Epithelial cell of proximal tubule (primary cell): ENCODE measurements at regions not wholly inside any gene's neighbourhood (a gene's known extent, or its start where the extent isn't known, plus 50 kb on each side); places are given as distances from the start of the nearest gene placed in this dataset.

Experiments
- DNase-seq: peaks from one replicate; pipeline ENCODE4 v3.0.0-alpha.2; 2011; ENCODE audit warnings: low read depth
- H3K4me3 ChIP-seq: 2 replicates; pipeline ENCODE4 v1.5.1; 2011; ENCODE audit warnings: low read depth, mild to moderate bottlenecking, low read length
- CTCF ChIP-seq: conservative IDR thresholded peaks from 2 replicates; pipeline ENCODE4 v1.5.1; 2012; ENCODE audit warnings: low read depth, mild to moderate bottlenecking, low read length

- no peak overlapping the region for H3K4me3 ChIP-seq
- TF ChIP-seq CTCF: no peak
- no peak for DNase-seq
Observed at GRCh38 chr12:93020631-93021597, 91.8 kb upstream of the EEA1 start.

GRCh38 chr12:93022603-93023340 is 93.7 kb upstream of the EEA1 start:
- DNase-seq: no peak
- no peak overlapping the region for H3K4me3 ChIP-seq
- no peak for TF ChIP-seq CTCF

- no peak for DNase-seq
- TF ChIP-seq CTCF: peak; percentile 76
- H3K4me3 ChIP-seq: no peak overlapping the region
Observed at GRCh38 chr12:93025145-93026103, 96.3 kb upstream of the EEA1 start.

GRCh38 chr12:93027041-93027440 is 97.9 kb upstream of the EEA1 start:
- no peak for TF ChIP-seq CTCF
- DNase-seq: no peak
- no peak overlapping the region for H3K4me3 ChIP-seq

- H3K4me3 ChIP-seq: no peak overlapping the region
- no peak for DNase-seq
- TF ChIP-seq CTCF: no peak
Observed at GRCh38 chr12:93029091-93029490, 100.0 kb upstream of the EEA1 start.

GRCh38 chr12:93031028-93031427 is 101.9 kb upstream of the EEA1 start:
- no peak for DNase-seq
- no peak overlapping the region for H3K4me3 ChIP-seq
- TF ChIP-seq CTCF: no peak
